Neural cell (in vitro differentiated cells): ENCODE measurements at regions not wholly inside any gene's neighbourhood (a gene's known extent, or its start where the extent isn't known, plus 50 kb on each side); places are given as distances from the start of the nearest gene placed in this dataset.

Experiments
- H2AFZ ChIP-seq: fragments of 200-600, 300-800 bp; sonication (generic), shearing (Covaris generic); 2 replicates; pipeline ENCODE4 v1.6.0; 2014; ENCODE audit warnings: low read depth, mild to moderate bottlenecking, antibody characterized with exemption, low read length, moderate library complexity
- H3F3A ChIP-seq: fragments of 200-600 bp; shearing (Covaris generic); 2 replicates; pipeline ENCODE4 v1.6.1; 2016; ENCODE audit warnings: mild to moderate bottlenecking, moderate library complexity, mixed read lengths, antibody characterized with exemption, low read length; ENCODE audit not compliant: insufficient read depth, poor library complexity, severe bottlenecking
- H3K27ac ChIP-seq: fragments of 200-600, 300-800 bp; sonication (generic), shearing (Covaris generic); 2 replicates; pipeline ENCODE4 v1.5.1; 2014; ENCODE audit warnings: mild to moderate bottlenecking, low read length, moderate library complexity
- H3K27me3 ChIP-seq: fragments of 300-800, 200-600 bp; sonication (generic), shearing (Covaris generic); 2 replicates; pipeline ENCODE4 v1.6.0; 2014; ENCODE audit warnings: mild to moderate bottlenecking, low read depth, low read length, moderate library complexity; ENCODE audit not compliant: insufficient read depth
- H3K36me3 ChIP-seq: fragments of 300-800, 200-600 bp; sonication (generic), shearing (Covaris generic); 2 replicates; pipeline ENCODE4 v1.5.1; 2014; ENCODE audit warnings: mild to moderate bottlenecking, antibody characterized with exemption, low read length, moderate library complexity; ENCODE audit not compliant: insufficient read depth
- H3K4me2 ChIP-seq: fragments of 300-800, 200-600 bp; sonication (generic), shearing (Covaris generic); 2 replicates; pipeline ENCODE4 v1.6.0; 2014; ENCODE audit warnings: mild to moderate bottlenecking, low read length
- H3K4me3 ChIP-seq: fragments of 300-800, 200-600 bp; sonication (generic), shearing (Covaris generic); 2 replicates; pipeline ENCODE4 v1.5.1; 2014; ENCODE audit warnings: mild to moderate bottlenecking, low read length, moderate library complexity
- H3K79me2 ChIP-seq: fragments of 200-600 bp; shearing (Covaris generic); replicated peaks from 2 replicates; pipeline ENCODE4 v1.6.0; 2014; ENCODE audit warnings: mild to moderate bottlenecking, low read length, moderate library complexity; ENCODE audit not compliant: insufficient read depth
- H3K9ac ChIP-seq: fragments of 300-800, 200-600 bp; sonication (generic), shearing (Covaris generic); 2 replicates; pipeline ENCODE4 v1.6.1; 2016; ENCODE audit warnings: mild to moderate bottlenecking, low read length, mixed read lengths
- H3K9me2 ChIP-seq: fragments of 200-600 bp; shearing (Covaris generic); 2 replicates; pipeline ENCODE4 v1.6.1; 2016; ENCODE audit warnings: mild to moderate bottlenecking, low read length, mixed read lengths; ENCODE audit not compliant: insufficient read depth
- H3K9me3 ChIP-seq: fragments of 200-600, 300-800 bp; sonication (generic), shearing (Covaris generic); 2 replicates; pipeline ENCODE4 v1.6.1; 2016; ENCODE audit warnings: mild to moderate bottlenecking, mixed run types, low read length, moderate library complexity, mixed read lengths
- H4K20me1 ChIP-seq: fragments of 200-600 bp; shearing (Covaris generic); 2 replicates; pipeline ENCODE4 v1.6.1; 2016; ENCODE audit warnings: mild to moderate bottlenecking, mixed run types; ENCODE audit not compliant: insufficient read depth
- CTCF ChIP-seq: fragments of 450-650 bp; IDR thresholded peaks from 2 replicates; pipeline ENCODE4 v1.5.1; 2014; ENCODE audit warnings: antibody characterized with exemption, mild to moderate bottlenecking, moderate library complexity; ENCODE audit not compliant: poor library complexity, severe bottlenecking
- EP300 ChIP-seq: fragments of 450-650 bp; conservative IDR thresholded peaks from 2 replicates; pipeline ENCODE4 v1.6.1; 2014; ENCODE audit warnings: antibody characterized with exemption, mild to moderate bottlenecking, moderate library complexity; ENCODE audit not compliant: poor library complexity, severe bottlenecking
- EZH2 ChIP-seq: fragments of 200-600, 300-800 bp; shearing (Covaris generic), sonication (generic); IDR thresholded peaks from 2 replicates; pipeline ENCODE4 v1.6.1; 2014; ENCODE audit warnings: antibody characterized with exemption, low read length, borderline replicate concordance, mild to moderate bottlenecking; ENCODE audit not compliant: insufficient read depth, poor library complexity, severe bottlenecking
- MXI1 ChIP-seq: fragments of 450-650 bp; conservative IDR thresholded peaks from 2 replicates; pipeline ENCODE4 v1.6.1; 2014; ENCODE audit warnings: antibody characterized with exemption, mild to moderate bottlenecking; ENCODE audit not compliant: poor library complexity, severe bottlenecking
- POLR2AphosphoS5 ChIP-seq: IDR thresholded peaks from 2 replicates; pipeline ENCODE4 v1.6.1; 2012
- RAD21 ChIP-seq: fragments of 450-650 bp; conservative IDR thresholded peaks from 2 replicates; pipeline ENCODE4 v1.6.1; 2014; ENCODE audit warnings: antibody characterized with exemption, mild to moderate bottlenecking, moderate library complexity
- REST ChIP-seq: IDR thresholded peaks from 2 replicates; pipeline ENCODE4 v1.6.1; 2012; ENCODE audit warnings: borderline replicate concordance
- SMC3 ChIP-seq: fragments of 450-650 bp; conservative IDR thresholded peaks from 2 replicates; pipeline ENCODE4 v1.6.1; 2014; ENCODE audit warnings: antibody characterized with exemption, mild to moderate bottlenecking, moderate library complexity; ENCODE audit not compliant: poor library complexity
- TAF1 ChIP-seq: IDR thresholded peaks from 2 replicates; pipeline ENCODE4 v1.6.1; 2012; ENCODE audit warnings: low read depth

GRCh38 chr17:34071886-34072420, 183.1 kb upstream of the CCL2 start:
- Histone ChIP-seq H2AFZ (no peak overlapping the region), H3K9me3 (no peaks in the 10 kb centered on the region), H3K27me3 (no peaks in the 10 kb centered on the region), H3K27ac (no peak overlapping the region), H3K9ac (no peak overlapping the region), H4K20me1 (no peaks in the 10 kb centered on the region), H3K36me3 (no peaks in the 10 kb centered on the region), H3K9me2 (no peaks in the 10 kb centered on the region), H3K4me3 (no peak overlapping the region), H3K4me2 (no peak overlapping the region), H3F3A (peaks cover 6% of the 10 kb centered on the region), H3K79me2 (no peaks in the 10 kb centered on the region)
- TF ChIP-seq REST (no peak), TAF1 (no peak), RAD21 (no peak), EP300 (no peak), SMC3 (no peak), EZH2 (no peak), POLR2AphosphoS5 (no peak), MXI1 (no peak)

- Histone ChIP-seq H3K4me3 (no peak overlapping the region), H3K4me2 (no peak overlapping the region), H4K20me1 (no peaks in the 10 kb centered on the region), H3F3A (peaks cover 6% of the 10 kb centered on the region), H2AFZ (no peak overlapping the region), H3K9me3 (no peaks in the 10 kb centered on the region), H3K36me3 (no peaks in the 10 kb centered on the region), H3K9ac (no peak overlapping the region), H3K79me2 (no peaks in the 10 kb centered on the region), H3K27me3 (no peaks in the 10 kb centered on the region), H3K9me2 (no peaks in the 10 kb centered on the region), H3K27ac (peak overlapping the region; percentile 46)
- no peak for TF ChIP-seq TAF1
Measured at GRCh38 chr17:34075076-34075475, 180.0 kb upstream of the CCL2 start.

- no peaks in the 10 kb centered on the region for H3K36me3 ChIP-seq
- peak overlapping the region; percentile 95 for H3K27ac ChIP-seq
- H3K9ac ChIP-seq: peak overlapping the region; percentile 71
- H4K20me1 ChIP-seq: no peaks in the 10 kb centered on the region
- peak overlapping the region; percentile 53 for H3K4me3 ChIP-seq
- TF ChIP-seq SMC3: peak; percentile 27
- peak; percentile 41 for TF ChIP-seq TAF1
- TF ChIP-seq POLR2AphosphoS5: no peak
- TF ChIP-seq EZH2: no peak
- TF ChIP-seq MXI1: peak; percentile 41
- TF ChIP-seq RAD21: peak; percentile 50
- peak; percentile 81 for TF ChIP-seq REST
- peak; percentile 89 for TF ChIP-seq EP300
- TF ChIP-seq CTCF: no peak
- peak overlapping the region; percentile 57 for H3K4me2 ChIP-seq
- no peaks in the 10 kb centered on the region for H3K27me3 ChIP-seq
- H3K9me3 ChIP-seq: no peaks in the 10 kb centered on the region
- H3K79me2 ChIP-seq: no peaks in the 10 kb centered on the region
- no peaks in the 10 kb centered on the region for H3K9me2 ChIP-seq
- H3F3A ChIP-seq: peaks cover 6% of the 10 kb centered on the region
- peak overlapping the region; percentile 59 for H2AFZ ChIP-seq
Measured at GRCh38 chr17:34076743-34077631, 178.1 kb upstream of the CCL2 start.
